ENCODE measurements at regions not wholly inside any gene's neighbourhood (a gene's known extent, or its start where the extent isn't known, plus 50 kb on each side); places are given as distances from the start of the nearest gene placed in this dataset.
A peak's percentile ranks its signal among the peaks of the same experiment; 100 is the strongest.

- peak; percentile 32 for DNase-seq
Observed at GRCh38 chr19:30083125-30083681, 141.2 kb downstream of the URI1 start.

- no peak for DNase-seq
Observed at GRCh38 chr19:30083701-30084156, 141.7 kb downstream of the URI1 start.

GRCh38 chr19:30084390-30084819 lies 142.4 kb downstream of the URI1 start:
- DNase-seq, result no peak

GRCh38 chr19:30085394-30085793 lies 143.4 kb downstream of the URI1 start:
- peak; percentile 24 for DNase-seq

- DNase-seq, result no peak
Observed at GRCh38 chr19:30086220-30086619, 144.2 kb downstream of the URI1 start.

GRCh38 chr19:30086916-30087315 lies 144.9 kb downstream of the URI1 start:
- DNase-seq, result no peak

- no peak for DNase-seq
Observed at GRCh38 chr19:30087381-30088138, 145.5 kb downstream of the URI1 start.

- DNase-seq, result no peak
Observed at GRCh38 chr19:30088567-30088966, 146.5 kb downstream of the URI1 start.

- no peak for DNase-seq
Observed at GRCh38 chr19:30089086-30089665, 147.1 kb downstream of the URI1 start.

GRCh38 chr19:30090476-30090875 lies 148.4 kb downstream of the URI1 start:
- no peak for DNase-seq

GRCh38 chr19:30090963-30091362 lies 148.9 kb downstream of the URI1 start:
- no peak for DNase-seq

GRCh38 chr19:30091456-30091855 lies 149.4 kb downstream of the URI1 start:
- DNase-seq, result no peak

GRCh38 chr19:30091856-30092255 lies 149.8 kb downstream of the URI1 start:
- DNase-seq, result no peak

- DNase-seq, result no peak
Observed at GRCh38 chr19:30092721-30093569, 150.9 kb downstream of the URI1 start.

- no peak for DNase-seq
Observed at GRCh38 chr19:30093966-30094755, 152.1 kb downstream of the URI1 start.

- DNase-seq, result no peak
Observed at GRCh38 chr19:30094756-30095140, 152.7 kb downstream of the URI1 start.

GRCh38 chr19:30095171-30095570 lies 153.1 kb downstream of the URI1 start:
- no peak for DNase-seq

- no peak for DNase-seq
Observed at GRCh38 chr19:30096596-30097370, 154.7 kb downstream of the URI1 start.

- no peak for DNase-seq
Observed at GRCh38 chr19:30097746-30098280, 155.8 kb downstream of the URI1 start.

GRCh38 chr19:30102239-30102638 lies 160.2 kb downstream of the URI1 start:
- DNase-seq, result no peak

- no peak for DNase-seq
Observed at GRCh38 chr19:30102666-30103065, 160.6 kb downstream of the URI1 start.
